Hepatocyte (in vitro differentiated cells): ENCODE measurements at regions not wholly inside any gene's neighbourhood (a gene's known extent, or its start where the extent isn't known, plus 50 kb on each side); places are given as distances from the start of the nearest gene placed in this dataset.

Experiments
- DNase-seq: peaks from one replicate; pipeline ENCODE4 v3.0.0-alpha.2; 2016; ENCODE audit warnings: low spot score
- H2AFZ ChIP-seq: fragments of 200-600 bp; sonication (generic); 2 replicates; pipeline ENCODE4 v1.6.0; 2016; ENCODE audit warnings: antibody characterized with exemption, mild to moderate bottlenecking
- H3K27ac ChIP-seq: fragments of 200-600 bp; sonication (generic); 2 replicates; pipeline ENCODE4 v1.5.1; 2016; ENCODE audit warnings: mild to moderate bottlenecking
- H3K27me3 ChIP-seq: fragments of 200-600 bp; sonication (generic); 2 replicates; pipeline ENCODE4 v1.6.1; 2016
- H3K36me3 ChIP-seq: fragments of 200-600 bp; sonication (generic); replicated peaks from 2 replicates; pipeline ENCODE4 v1.5.1; 2016; ENCODE audit warnings: low read depth; ENCODE audit not compliant: insufficient read depth
- H3K4me1 ChIP-seq: fragments of 200-600 bp; sonication (generic); 2 replicates; pipeline ENCODE4 v1.5.1; 2016; ENCODE audit warnings: mild to moderate bottlenecking, moderate library complexity; ENCODE audit not compliant: insufficient read depth
- H3K4me2 ChIP-seq: fragments of 200-600 bp; sonication (generic); 2 replicates; pipeline ENCODE4 v1.6.0; 2016
- H3K4me3 ChIP-seq: fragments of 200-600 bp; sonication (generic); 2 replicates; pipeline ENCODE4 v1.5.1; 2016; ENCODE audit warnings: mild to moderate bottlenecking
- H3K79me2 ChIP-seq: fragments of 200-600 bp; sonication (generic); 2 replicates; pipeline ENCODE4 v1.6.0; 2017; ENCODE audit warnings: mild to moderate bottlenecking
- H3K9me2 ChIP-seq: fragments of 200-600 bp; sonication (generic); replicated peaks from 2 replicates; pipeline ENCODE4 v1.6.0; 2017; ENCODE audit warnings: mild to moderate bottlenecking; ENCODE audit not compliant: insufficient read depth
- H3K9me3 ChIP-seq: fragments of 200-600 bp; sonication (generic); 2 replicates; pipeline ENCODE4 v1.5.1; 2016; ENCODE audit warnings: low read depth, mild to moderate bottlenecking
- H4K20me1 ChIP-seq: fragments of 200-600 bp; sonication (generic); 2 replicates; pipeline ENCODE4 v1.6.0; 2016; ENCODE audit warnings: mild to moderate bottlenecking; ENCODE audit not compliant: insufficient read depth, poor library complexity, severe bottlenecking
- EZH2 ChIP-seq: fragments of 200-600 bp; sonication (generic); IDR thresholded peaks from 2 replicates; pipeline ENCODE4 v1.6.1; 2016; ENCODE audit warnings: antibody characterized with exemption, mild to moderate bottlenecking, borderline replicate concordance
- EZH2phosphoT487 ChIP-seq: fragments of 200-600 bp; sonication (generic); IDR thresholded peaks from one replicate; pipeline ENCODE4 v1.6.1; 2018; ENCODE audit warnings: antibody characterized with exemption, mild to moderate bottlenecking, low read depth, moderate library complexity; ENCODE audit not compliant: unreplicated experiment, severe bottlenecking
- WGBS: methylation state at CpG from one replicate; pipeline ENCODE4 v1.1.6; 2016; ENCODE audit warnings: low lambda C conversion rate; ENCODE audit errors: missing lambda C conversion rate; 5-methylcytosine and 5-hydroxymethylcytosine counted together
- TF ChIP-seq, protein P1 (sequence below): fragments of 200-600 bp; sonication (generic); IDR thresholded peaks from 2 replicates; pipeline ENCODE4 v1.5.1; 2016; ENCODE audit warnings: antibody characterized with exemption, mild to moderate bottlenecking; ENCODE audit not compliant: poor library complexity

DNA sequence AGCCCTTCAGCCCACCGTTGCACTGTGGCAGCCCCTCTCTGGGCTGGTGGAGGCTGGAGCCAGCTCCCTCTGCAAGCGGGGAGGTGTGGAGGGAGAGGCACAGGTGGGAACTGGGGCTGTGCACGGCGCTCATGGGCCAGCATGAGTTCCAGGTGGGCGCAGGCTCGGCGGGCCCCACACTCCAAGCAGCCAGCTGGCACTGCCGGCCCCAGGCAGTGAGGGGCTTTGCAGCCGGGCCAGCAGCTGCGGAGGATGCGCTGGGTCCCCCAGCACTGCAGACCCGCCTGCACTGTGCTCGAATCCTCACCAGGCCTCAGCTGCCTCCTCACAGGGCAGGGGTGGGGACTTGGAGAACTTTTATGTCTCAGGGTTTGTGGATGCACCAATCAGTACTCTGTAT, 1354.8 kb upstream of the IGFBP7 start:
- H3K4me3 ChIP-seq = no peak overlapping the region
- no peaks in the 10 kb centered on the region for H3K27me3 ChIP-seq
- DNase-seq = no peak
- TF ChIP-seq, protein P1, sequence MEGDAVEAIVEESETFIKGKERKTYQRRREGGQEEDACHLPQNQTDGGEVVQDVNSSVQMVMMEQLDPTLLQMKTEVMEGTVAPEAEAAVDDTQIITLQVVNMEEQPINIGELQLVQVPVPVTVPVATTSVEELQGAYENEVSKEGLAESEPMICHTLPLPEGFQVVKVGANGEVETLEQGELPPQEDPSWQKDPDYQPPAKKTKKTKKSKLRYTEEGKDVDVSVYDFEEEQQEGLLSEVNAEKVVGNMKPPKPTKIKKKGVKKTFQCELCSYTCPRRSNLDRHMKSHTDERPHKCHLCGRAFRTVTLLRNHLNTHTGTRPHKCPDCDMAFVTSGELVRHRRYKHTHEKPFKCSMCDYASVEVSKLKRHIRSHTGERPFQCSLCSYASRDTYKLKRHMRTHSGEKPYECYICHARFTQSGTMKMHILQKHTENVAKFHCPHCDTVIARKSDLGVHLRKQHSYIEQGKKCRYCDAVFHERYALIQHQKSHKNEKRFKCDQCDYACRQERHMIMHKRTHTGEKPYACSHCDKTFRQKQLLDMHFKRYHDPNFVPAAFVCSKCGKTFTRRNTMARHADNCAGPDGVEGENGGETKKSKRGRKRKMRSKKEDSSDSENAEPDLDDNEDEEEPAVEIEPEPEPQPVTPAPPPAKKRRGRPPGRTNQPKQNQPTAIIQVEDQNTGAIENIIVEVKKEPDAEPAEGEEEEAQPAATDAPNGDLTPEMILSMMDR = no peak
- TF ChIP-seq EZH2 (no peak), EZH2phosphoT487 (no peak)
- 99% methylated on average over 11 of the region's 13 CpGs for WGBS
- no peaks in the 10 kb centered on the region for H4K20me1 ChIP-seq
- no peak overlapping the region for H3K27ac ChIP-seq
- H3K79me2 ChIP-seq = no peaks in the 10 kb centered on the region
- no peak overlapping the region for H2AFZ ChIP-seq
- no peaks in the 10 kb centered on the region for H3K9me2 ChIP-seq
- no peaks in the 10 kb centered on the region for H3K36me3 ChIP-seq
- no peak overlapping the region for H3K4me2 ChIP-seq
- H3K9me3 ChIP-seq = no peaks in the 10 kb centered on the region
- no peaks in the 10 kb centered on the region for H3K4me1 ChIP-seq

DNA sequence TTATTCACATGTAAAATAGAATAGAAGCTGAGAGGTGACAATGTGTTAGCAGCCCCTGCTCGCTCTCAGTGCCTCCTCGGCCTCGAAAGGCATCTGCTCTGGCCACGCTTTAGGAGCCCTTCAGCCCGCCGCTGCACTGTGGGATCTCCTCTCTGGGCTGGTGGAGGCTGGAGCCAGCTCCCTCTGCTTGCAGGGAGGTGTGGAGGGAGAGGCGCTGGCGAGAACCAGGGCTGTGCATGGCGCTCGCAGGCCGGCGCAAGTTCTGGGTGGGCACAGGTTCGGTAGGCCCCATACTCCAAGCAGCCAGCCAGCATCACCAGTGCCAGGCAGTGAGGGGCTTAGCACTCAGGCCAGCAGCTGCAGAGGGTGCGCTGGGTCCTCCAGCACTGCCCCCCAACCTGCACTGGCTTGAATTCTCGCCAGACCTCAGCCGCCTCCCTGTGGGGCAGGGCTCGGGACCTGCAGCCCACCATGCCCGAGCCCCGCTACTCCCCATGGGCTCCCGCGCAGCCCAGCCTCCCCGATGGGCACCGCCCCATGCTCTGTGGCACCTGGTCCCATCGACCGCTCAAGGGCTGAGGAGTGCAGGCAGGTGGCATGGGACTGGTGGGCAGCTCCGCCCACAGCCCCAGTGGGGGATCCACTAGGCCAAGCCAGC, 1346.7 kb upstream of the IGFBP7 start:
- no peak overlapping the region for H2AFZ ChIP-seq
- no peaks in the 10 kb centered on the region for H3K4me1 ChIP-seq
- no peaks in the 10 kb centered on the region for H3K9me3 ChIP-seq
- H3K9me2 ChIP-seq = no peaks in the 10 kb centered on the region
- no peaks in the 10 kb centered on the region for H3K36me3 ChIP-seq
- no peak overlapping the region for H3K4me2 ChIP-seq
- WGBS = 95% methylated on average over 25 of the region's 26 CpGs
- H3K27ac ChIP-seq = no peak overlapping the region
- TF ChIP-seq EZH2phosphoT487 (no peak), EZH2 (no peak)
- TF ChIP-seq, protein P1 = no peak
- H3K4me3 ChIP-seq = no peak overlapping the region
- no peaks in the 10 kb centered on the region for H3K27me3 ChIP-seq
- H3K79me2 ChIP-seq = no peaks in the 10 kb centered on the region
- no peak for DNase-seq
- no peaks in the 10 kb centered on the region for H4K20me1 ChIP-seq

DNA sequence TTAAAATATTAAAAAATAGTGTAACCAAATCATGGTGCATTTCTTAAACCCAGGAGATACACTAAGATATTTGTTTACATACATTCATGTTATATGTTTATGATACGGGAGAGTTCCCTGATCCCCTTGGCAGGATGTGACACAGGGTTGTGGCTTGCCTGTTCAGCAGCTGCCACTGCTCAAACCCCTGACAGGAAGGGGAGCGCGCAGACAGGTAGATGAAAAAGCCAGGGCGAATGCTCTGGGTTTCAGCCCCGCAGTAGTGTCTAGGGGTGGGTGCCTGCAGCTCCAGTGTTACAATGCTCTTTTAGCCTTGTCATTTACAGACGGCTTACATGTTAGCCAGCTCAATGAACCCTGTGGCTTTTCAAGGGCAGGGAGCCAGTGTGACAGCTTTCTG, 1343.8 kb upstream of the IGFBP7 start:
- no peaks in the 10 kb centered on the region for H3K79me2 ChIP-seq
- DNase-seq = no peak
- H3K4me2 ChIP-seq = no peak overlapping the region
- 81% methylated on average over 6 of the region's 6 CpGs for WGBS
- H2AFZ ChIP-seq = no peak overlapping the region
- H3K27ac ChIP-seq = no peak overlapping the region
- H3K9me2 ChIP-seq = no peaks in the 10 kb centered on the region
- H4K20me1 ChIP-seq = no peaks in the 10 kb centered on the region
- no peaks in the 10 kb centered on the region for H3K27me3 ChIP-seq
- TF ChIP-seq EZH2phosphoT487 (no peak), EZH2 (no peak)
- TF ChIP-seq, protein P1 = no peak
- no peaks in the 10 kb centered on the region for H3K4me1 ChIP-seq
- H3K9me3 ChIP-seq = no peaks in the 10 kb centered on the region
- H3K36me3 ChIP-seq = no peaks in the 10 kb centered on the region
- no peak overlapping the region for H3K4me3 ChIP-seq
